GM23248 (cell line): ENCODE measurements at regions not wholly inside any gene's neighbourhood (a gene's known extent, or its start where the extent isn't known, plus 50 kb on each side); places are given as distances from the start of the nearest gene placed in this dataset.

ENCODE experiments used
- DNase-seq: peaks from one replicate; pipeline ENCODE4 v3.0.0-alpha.2; 2015
- H2AFZ ChIP-seq: fragments of 200-600 bp; sonication (generic); 2 replicates; pipeline ENCODE4 v1.6.1; 2016; ENCODE audit warnings: antibody characterized with exemption
- H3F3A ChIP-seq: fragments of 200-600 bp; sonication (generic); 2 replicates; pipeline ENCODE4 v1.6.1; 2016; ENCODE audit warnings: mild to moderate bottlenecking, antibody characterized with exemption, mixed run types; ENCODE audit not compliant: insufficient read depth
- H3K27ac ChIP-seq: fragments of 200-600 bp; sonication (generic); 2 replicates; pipeline ENCODE4 v1.5.1; 2016; ENCODE audit warnings: mild to moderate bottlenecking
- H3K27me3 ChIP-seq: fragments of 200-600 bp; sonication (generic); replicated peaks from 2 replicates; pipeline ENCODE4 v1.6.1; 2016; ENCODE audit warnings: mild to moderate bottlenecking; ENCODE audit not compliant: insufficient read depth
- H3K36me3 ChIP-seq: fragments of 200-600 bp; sonication (generic); 2 replicates; pipeline ENCODE4 v1.6.1; 2016; ENCODE audit warnings: low read depth, mild to moderate bottlenecking
- H3K4me1 ChIP-seq: fragments of 200-600 bp; sonication (generic); 2 replicates; pipeline ENCODE4 v1.6.1; 2016; ENCODE audit warnings: mild to moderate bottlenecking; ENCODE audit not compliant: insufficient read depth
- H3K4me2 ChIP-seq: fragments of 200-600 bp; sonication (generic); one replicate; pipeline ENCODE4 v1.6.1; 2016; ENCODE audit warnings: mild to moderate bottlenecking; ENCODE audit not compliant: unreplicated experiment
- H3K4me3 ChIP-seq: fragments of 200-600 bp; sonication (generic); 2 replicates; pipeline ENCODE4 v1.5.1; 2016; ENCODE audit warnings: mild to moderate bottlenecking
- H3K79me2 ChIP-seq: fragments of 200-600 bp; sonication (generic); 2 replicates; pipeline ENCODE4 v1.6.1; 2016; ENCODE audit warnings: mild to moderate bottlenecking; ENCODE audit not compliant: insufficient read depth
- H3K9ac ChIP-seq: fragments of 200-600 bp; sonication (generic); 2 replicates; pipeline ENCODE4 v1.6.1; 2016; ENCODE audit warnings: mild to moderate bottlenecking
- H3K9me2 ChIP-seq: fragments of 200-600 bp; sonication (generic); 2 replicates; pipeline ENCODE4 v1.6.1; 2016; ENCODE audit warnings: mixed run types, mild to moderate bottlenecking, moderate library complexity; ENCODE audit not compliant: insufficient read depth
- H3K9me3 ChIP-seq: fragments of 200-600 bp; sonication (generic); one replicate; pipeline ENCODE4 v1.6.1; 2017; ENCODE audit warnings: low read depth
- H4K20me1 ChIP-seq: fragments of 200-600 bp; sonication (generic); 2 replicates; pipeline ENCODE4 v1.6.0; 2016; ENCODE audit not compliant: insufficient read depth
- EZH2 ChIP-seq: fragments of 200-600 bp; sonication (generic); IDR thresholded peaks from 2 replicates; pipeline ENCODE4 v1.6.1; 2018; ENCODE audit warnings: antibody characterized with exemption, mild to moderate bottlenecking; ENCODE audit not compliant: insufficient read depth, poor library complexity, severe bottlenecking
- EZH2phosphoT487 ChIP-seq: fragments of 200-600 bp; sonication (generic); IDR thresholded peaks from 2 replicates; pipeline ENCODE4 v1.6.1; 2018; ENCODE audit warnings: antibody characterized with exemption, moderate library complexity, mild to moderate bottlenecking, low read depth; ENCODE audit not compliant: insufficient read depth
- WGBS, 2 experiments: methylation state at CpG; one replicate each; pipeline ENCODE4 v1.1.6; 2015 to 2017; ENCODE audit warnings: low lambda C conversion rate in 2 of 2, low coverage in 1 of 2; ENCODE audit errors: missing lambda C conversion rate in 2 of 2; 5-methylcytosine and 5-hydroxymethylcytosine counted together
- in situ Hi-C: fragments of 300-500 bp; cut with MboI; formaldehyde crosslinking; loops from 2 replicates; pipeline ENCODE4 v1.15.0; 2020

GRCh38 chr20:61170496-61171320 is 81.4 kb upstream of the CDH4 start:
- Histone ChIP-seq H3K9me2 (no peaks in the 10 kb centered on the region), H3F3A (no peaks in the 10 kb centered on the region), H3K9ac (no peak overlapping the region), H3K4me1 (peaks cover 9% of the 10 kb centered on the region; the same call in 1 of the 2 replicates), H3K4me2 (no peak overlapping the region), H3K27ac (no peak overlapping the region), H3K27me3 (no peaks in the 10 kb centered on the region), H3K79me2 (no peaks in the 10 kb centered on the region), H3K36me3 (no peaks in the 10 kb centered on the region), H4K20me1 (no peaks in the 10 kb centered on the region), H3K9me3 (no peaks in the 10 kb centered on the region), H3K4me3 (no peak overlapping the region), H2AFZ (no peak overlapping the region)
- no peak for DNase-seq
- in situ Hi-C loops, result no loop called here
- 28 to 31% methylated on average over 11 of the region's 11 CpGs for WGBS, 2 experiments
- no peak for TF ChIP-seq EZH2
- no peak for TF ChIP-seq EZH2phosphoT487

GRCh38 chr20:61173267-61173666 is 78.8 kb upstream of the CDH4 start:
- no peaks in the 10 kb centered on the region for H3K9me3 ChIP-seq
- no peaks in the 10 kb centered on the region for H3F3A ChIP-seq
- H3K9me2 ChIP-seq, result no peaks in the 10 kb centered on the region
- no peak for TF ChIP-seq EZH2
- no peak for TF ChIP-seq EZH2phosphoT487
- peaks cover 9% of the 10 kb centered on the region; the same call in 1 of the 2 replicates for H3K4me1 ChIP-seq
- in situ Hi-C loops, result no loop called here
- H4K20me1 ChIP-seq, result no peaks in the 10 kb centered on the region
- no peak overlapping the region for H3K4me2 ChIP-seq
- no peaks in the 10 kb centered on the region for H3K36me3 ChIP-seq
- DNase-seq, result no peak
- H2AFZ ChIP-seq, result no peak overlapping the region
- H3K4me3 ChIP-seq, result no peak overlapping the region
- H3K27ac ChIP-seq, result no peak overlapping the region
- 45 to 75% methylated on average over 2 of the region's 2 CpGs for WGBS, 2 experiments
- no peaks in the 10 kb centered on the region for H3K27me3 ChIP-seq
- H3K79me2 ChIP-seq, result no peaks in the 10 kb centered on the region
- H3K9ac ChIP-seq, result no peak overlapping the region

DNA sequence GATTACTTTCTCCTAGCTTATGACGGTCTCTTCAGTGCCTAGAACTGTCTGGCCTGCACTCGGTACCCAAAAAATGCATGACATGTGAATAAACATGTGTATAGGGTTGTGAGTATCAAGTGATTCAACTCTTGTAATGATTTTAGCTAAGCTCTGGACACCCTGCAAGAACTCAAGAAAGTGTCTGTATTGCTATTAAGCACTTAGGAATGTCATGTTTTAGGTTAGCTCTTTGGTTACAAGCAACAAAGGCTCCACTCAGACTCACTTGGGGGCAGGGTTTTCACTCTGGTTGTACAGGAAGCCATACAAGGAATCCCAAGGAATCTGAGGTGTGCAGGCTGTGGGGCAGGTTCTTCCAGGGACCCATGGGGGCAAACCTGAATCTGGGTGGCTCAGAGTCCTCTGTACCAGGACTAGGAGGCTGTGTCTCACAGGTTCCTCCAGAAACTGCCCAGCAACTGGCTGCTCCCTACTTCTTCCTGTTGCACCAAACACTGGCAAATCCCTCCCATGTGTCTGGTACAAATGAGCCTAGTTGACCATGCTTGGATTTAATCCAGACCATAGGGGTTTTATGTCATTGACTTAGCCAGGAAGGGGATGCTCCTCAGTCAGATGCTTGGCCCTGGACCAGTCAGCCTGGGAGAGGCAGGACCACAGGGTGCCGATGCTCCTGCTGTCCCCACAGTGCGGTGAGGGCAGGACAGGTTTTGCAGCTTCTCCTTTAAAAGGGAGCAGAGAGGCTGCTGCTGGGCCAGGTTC is 77.9 kb upstream of the CDH4 start:
- no peaks in the 10 kb centered on the region for H4K20me1 ChIP-seq
- no peak overlapping the region for H3K4me2 ChIP-seq
- DNase-seq, result peak; percentile 57
- in situ Hi-C loops, result no loop called here
- WGBS, 2 experiments, result 39 to 46% methylated on average over 4 of the region's 4 CpGs
- H3K36me3 ChIP-seq, result no peaks in the 10 kb centered on the region
- no peaks in the 10 kb centered on the region for H3K27me3 ChIP-seq
- H3K27ac ChIP-seq, result no peak overlapping the region
- TF ChIP-seq EZH2phosphoT487 (no peak), EZH2 (no peak)
- peaks cover 9% of the 10 kb centered on the region; the same call in 1 of the 2 replicates for H3K4me1 ChIP-seq
- no peak overlapping the region for H3K9ac ChIP-seq
- no peaks in the 10 kb centered on the region for H3K9me3 ChIP-seq
- H3K79me2 ChIP-seq, result no peaks in the 10 kb centered on the region
- H3K4me3 ChIP-seq, result no peak overlapping the region
- H2AFZ ChIP-seq, result no peak overlapping the region
- no peaks in the 10 kb centered on the region for H3K9me2 ChIP-seq
- no peaks in the 10 kb centered on the region for H3F3A ChIP-seq

GRCh38 chr20:61176874-61177273 is 75.2 kb upstream of the CDH4 start:
- Histone ChIP-seq H3F3A (no peaks in the 10 kb centered on the region), H2AFZ (no peak overlapping the region), H3K9me3 (no peaks in the 10 kb centered on the region), H3K4me3 (no peak overlapping the region), H3K9me2 (no peaks in the 10 kb centered on the region), H3K79me2 (no peaks in the 10 kb centered on the region), H4K20me1 (no peaks in the 10 kb centered on the region), H3K4me2 (no peak overlapping the region), H3K36me3 (no peaks in the 10 kb centered on the region), H3K4me1 (peaks cover 9% of the 10 kb centered on the region; the same call in 1 of the 2 replicates), H3K27ac (no peak overlapping the region), H3K27me3 (no peaks in the 10 kb centered on the region), H3K9ac (no peak overlapping the region)
- TF ChIP-seq EZH2 (no peak), EZH2phosphoT487 (no peak)
- DNase-seq, result no peak
- in situ Hi-C loops, result no loop called here
- 0 to 9% methylated on average over 1 of the region's 1 CpG for WGBS, 2 experiments
